ENCODE measurements at regions not wholly inside any gene's neighbourhood (a gene's known extent, or its start where the extent isn't known, plus 50 kb on each side); places are given as distances from the start of the nearest gene placed in this dataset.
A peak's percentile ranks its signal among the peaks of the same experiment; 100 is the strongest.

- intact Hi-C loops (cut with micrococcal nuclease), result loop anchor here (5.0 kb wide), 1 partner anchor 262 kb away; no protein-coding TSS in a partner anchor
- CTCF ChIA-PET, result interaction anchor here (0.7 to 1.8 kb wide), 3 partner anchors 53 to 119 kb away, joined by 3 to 5 read pairs (median 5); no protein-coding TSS in a partner anchor
- H3K36me3 Mint-ChIP-seq (ENCODE audit: low read depth), result no peaks in the 10 kb centered on the region
- H3K4me3 Mint-ChIP-seq, result no peak overlapping the region
- no peaks in the 10 kb centered on the region for H3K9me3 Mint-ChIP-seq
- peak; percentile 12 for DNase-seq
- H3K27ac Mint-ChIP-seq, result no peak overlapping the region
- peaks cover 25% of the 10 kb centered on the region for H3K27me3 Mint-ChIP-seq (ENCODE audit: low read depth)
- peaks cover 7% of the 10 kb centered on the region for H3K4me1 Mint-ChIP-seq (ENCODE audit: low read depth)
Observed at GRCh38 chr10:2925631-2926030, 141.7 kb upstream of the PFKP start.

- H3K4me3 Mint-ChIP-seq, result no peak overlapping the region
- no peak for DNase-seq
- peaks cover 7% of the 10 kb centered on the region for H3K4me1 Mint-ChIP-seq (ENCODE audit: low read depth)
- peaks cover 23% of the 10 kb centered on the region for H3K27me3 Mint-ChIP-seq (ENCODE audit: low read depth)
- CTCF ChIA-PET, result interaction anchor here (1.4 to 1.8 kb wide), 2 partner anchors 118 to 120 kb away, joined by 5 read pairs; no protein-coding TSS in a partner anchor
- H3K27ac Mint-ChIP-seq, result no peak overlapping the region
- H3K36me3 Mint-ChIP-seq (ENCODE audit: low read depth), result no peaks in the 10 kb centered on the region
- intact Hi-C loops (cut with micrococcal nuclease), result no loop called here
- H3K9me3 Mint-ChIP-seq, result no peaks in the 10 kb centered on the region
Observed at GRCh38 chr10:2924431-2924830, 142.9 kb upstream of the PFKP start.

- CTCF ChIA-PET, result no interaction called here
- no peaks in the 10 kb centered on the region for H3K36me3 Mint-ChIP-seq (ENCODE audit: low read depth)
- peaks cover 5% of the 10 kb centered on the region for H3K4me1 Mint-ChIP-seq (ENCODE audit: low read depth)
- H3K9me3 Mint-ChIP-seq, result no peaks in the 10 kb centered on the region
- intact Hi-C loops (cut with micrococcal nuclease), result no loop called here
- no peak overlapping the region for H3K27ac Mint-ChIP-seq
- DNase-seq, result no peak
- peaks cover 23% of the 10 kb centered on the region for H3K27me3 Mint-ChIP-seq (ENCODE audit: low read depth)
- H3K4me3 Mint-ChIP-seq, result no peak overlapping the region
Observed at GRCh38 chr10:2921956-2922680, 145.2 kb upstream of the PFKP start.

GRCh38 chr10:2920637-2921036, 146.7 kb upstream of the PFKP start:
- no peaks in the 10 kb centered on the region for H3K36me3 Mint-ChIP-seq (ENCODE audit: low read depth)
- CTCF ChIA-PET, result interaction anchor here (1.5 kb wide), 1 partner anchor 82 kb away, joined by 4 read pairs; no protein-coding TSS in a partner anchor
- H3K4me3 Mint-ChIP-seq, result no peak overlapping the region
- H3K27me3 Mint-ChIP-seq (ENCODE audit: low read depth), result peaks cover 27% of the 10 kb centered on the region
- intact Hi-C loops (cut with micrococcal nuclease), result no loop called here
- H3K9me3 Mint-ChIP-seq, result no peaks in the 10 kb centered on the region
- no peak overlapping the region for H3K27ac Mint-ChIP-seq
- peaks cover 4% of the 10 kb centered on the region for H3K4me1 Mint-ChIP-seq (ENCODE audit: low read depth)
- DNase-seq, result no peak

- Mint-ChIP-seq H3K27ac (no peak overlapping the region), H3K4me3 (no peak overlapping the region), H3K36me3 (ENCODE audit: low read depth) (no peaks in the 10 kb centered on the region), H3K4me1 (ENCODE audit: low read depth) (no peaks in the 10 kb centered on the region), H3K9me3 (no peaks in the 10 kb centered on the region), H3K27me3 (ENCODE audit: low read depth) (peaks cover 23% of the 10 kb centered on the region)
- DNase-seq, result no peak
- CTCF ChIA-PET, result interaction anchor here (1.5 kb wide), 1 partner anchor 81 kb away, joined by 4 read pairs; no protein-coding TSS in a partner anchor
- intact Hi-C loops (cut with micrococcal nuclease), result no loop called here
Observed at GRCh38 chr10:2920168-2920567, 147.2 kb upstream of the PFKP start.

- Mint-ChIP-seq H3K4me3 (no peak overlapping the region), H3K9me3 (no peaks in the 10 kb centered on the region), H3K4me1 (ENCODE audit: low read depth) (no peaks in the 10 kb centered on the region), H3K36me3 (ENCODE audit: low read depth) (no peaks in the 10 kb centered on the region), H3K27me3 (ENCODE audit: low read depth) (peaks cover 23% of the 10 kb centered on the region), H3K27ac (no peak overlapping the region)
- intact Hi-C loops (cut with micrococcal nuclease), result no loop called here
- CTCF ChIA-PET, result no interaction called here
- DNase-seq, result no peak
Observed at GRCh38 chr10:2919016-2919415, 148.3 kb upstream of the PFKP start.

- intact Hi-C loops (cut with micrococcal nuclease), result no loop called here
- CTCF ChIA-PET, result interaction anchor here (0.6 kb wide), 1 partner anchor 10 kb away, joined by 4 read pairs; no protein-coding TSS in a partner anchor
- Mint-ChIP-seq H3K36me3 (ENCODE audit: low read depth) (no peaks in the 10 kb centered on the region), H3K9me3 (no peaks in the 10 kb centered on the region), H3K27me3 (ENCODE audit: low read depth) (peaks cover 23% of the 10 kb centered on the region), H3K4me3 (no peak overlapping the region), H3K4me1 (ENCODE audit: low read depth) (no peaks in the 10 kb centered on the region), H3K27ac (no peak overlapping the region)
- DNase-seq, result no peak
Observed at GRCh38 chr10:2918489-2918888, 148.9 kb upstream of the PFKP start.

GRCh38 chr10:2917926-2918325, 149.4 kb upstream of the PFKP start:
- CTCF ChIA-PET, result interaction anchor here (0.6 kb wide), 1 partner anchor 11 kb away, joined by 4 read pairs; no protein-coding TSS in a partner anchor
- H3K9me3 Mint-ChIP-seq, result no peaks in the 10 kb centered on the region
- no peaks in the 10 kb centered on the region for H3K36me3 Mint-ChIP-seq (ENCODE audit: low read depth)
- H3K27ac Mint-ChIP-seq, result no peak overlapping the region
- intact Hi-C loops (cut with micrococcal nuclease), result no loop called here
- H3K4me3 Mint-ChIP-seq, result no peak overlapping the region
- H3K4me1 Mint-ChIP-seq (ENCODE audit: low read depth), result no peaks in the 10 kb centered on the region
- no peak for DNase-seq
- H3K27me3 Mint-ChIP-seq (ENCODE audit: low read depth), result peaks cover 23% of the 10 kb centered on the region

- Mint-ChIP-seq H3K36me3 (ENCODE audit: low read depth) (no peaks in the 10 kb centered on the region), H3K27me3 (ENCODE audit: low read depth) (peaks cover 20% of the 10 kb centered on the region), H3K4me1 (ENCODE audit: low read depth) (no peaks in the 10 kb centered on the region), H3K9me3 (no peaks in the 10 kb centered on the region), H3K27ac (no peak overlapping the region), H3K4me3 (no peak overlapping the region)
- intact Hi-C loops (cut with micrococcal nuclease), result no loop called here
- no peak for DNase-seq
- CTCF ChIA-PET, result interaction anchor here (1.0 kb wide), 1 partner anchor 12 kb away, joined by 5 read pairs; no protein-coding TSS in a partner anchor
Observed at GRCh38 chr10:2915412-2915811, 151.9 kb upstream of the PFKP start.

GRCh38 chr10:2914741-2915140, 152.6 kb upstream of the PFKP start:
- H3K4me3 Mint-ChIP-seq, result no peak overlapping the region
- CTCF ChIA-PET, result interaction anchor here (1.0 kb wide), 1 partner anchor 13 kb away, joined by 5 read pairs; no protein-coding TSS in a partner anchor
- peaks cover 20% of the 10 kb centered on the region for H3K27me3 Mint-ChIP-seq (ENCODE audit: low read depth)
- no peaks in the 10 kb centered on the region for H3K36me3 Mint-ChIP-seq (ENCODE audit: low read depth)
- intact Hi-C loops (cut with micrococcal nuclease), result no loop called here
- no peaks in the 10 kb centered on the region for H3K4me1 Mint-ChIP-seq (ENCODE audit: low read depth)
- DNase-seq, result no peak
- H3K9me3 Mint-ChIP-seq, result no peaks in the 10 kb centered on the region
- no peak overlapping the region for H3K27ac Mint-ChIP-seq

GRCh38 chr10:2913474-2913873, 153.9 kb upstream of the PFKP start:
- Mint-ChIP-seq H3K27ac (no peak overlapping the region), H3K9me3 (no peaks in the 10 kb centered on the region), H3K36me3 (ENCODE audit: low read depth) (no peaks in the 10 kb centered on the region), H3K4me1 (ENCODE audit: low read depth) (peaks cover 8% of the 10 kb centered on the region), H3K4me3 (no peak overlapping the region), H3K27me3 (ENCODE audit: low read depth) (peaks cover 16% of the 10 kb centered on the region)
- CTCF ChIA-PET, result no interaction called here
- DNase-seq, result no peak
- intact Hi-C loops (cut with micrococcal nuclease), result no loop called here

- intact Hi-C loops (cut with micrococcal nuclease), result no loop called here
- Mint-ChIP-seq H3K27me3 (ENCODE audit: low read depth) (peaks cover 9% of the 10 kb centered on the region), H3K9me3 (no peaks in the 10 kb centered on the region), H3K4me3 (no peak overlapping the region), H3K36me3 (ENCODE audit: low read depth) (no peaks in the 10 kb centered on the region), H3K27ac (no peak overlapping the region), H3K4me1 (ENCODE audit: low read depth) (peaks cover 8% of the 10 kb centered on the region)
- no peak for DNase-seq
- CTCF ChIA-PET, result no interaction called here
Observed at GRCh38 chr10:2910656-2911055, 156.7 kb upstream of the PFKP start.

- H3K27me3 Mint-ChIP-seq (ENCODE audit: low read depth), result peaks cover 9% of the 10 kb centered on the region
- no peak overlapping the region for H3K4me3 Mint-ChIP-seq
- CTCF ChIA-PET, result no interaction called here
- H3K36me3 Mint-ChIP-seq (ENCODE audit: low read depth), result no peaks in the 10 kb centered on the region
- H3K4me1 Mint-ChIP-seq (ENCODE audit: low read depth), result peaks cover 8% of the 10 kb centered on the region
- no peaks in the 10 kb centered on the region for H3K9me3 Mint-ChIP-seq
- intact Hi-C loops (cut with micrococcal nuclease), result no loop called here
- no peak for DNase-seq
- H3K27ac Mint-ChIP-seq, result no peak overlapping the region
Observed at GRCh38 chr10:2909921-2910320, 157.4 kb upstream of the PFKP start.

All from activated naive CD4-positive, alpha-beta T cell treated with anti-CD3 and anti-CD28 coated beads for 36 hours (primary cell).